Activated CD8-positive, alpha-beta memory T cell treated with anti-CD3 and anti-CD28 coated beads, Interleukin-2, amount 50 U/mL, for 4 hours (primary cell): ENCODE measurements at regions not wholly inside any gene's neighbourhood (a gene's known extent, or its start where the extent isn't known, plus 50 kb on each side); places are given as distances from the start of the nearest gene placed in this dataset.

ENCODE experiments used
- DNase-seq: peaks from one replicate; pipeline ENCODE4 v3.0.0-alpha.2; 2020

- no peak for DNase-seq
Observed at GRCh38 chr9:117480729-117481128, 65.9 kb upstream of the ASTN2 start.

- DNase-seq: no peak
Observed at GRCh38 chr9:117480253-117480652, 65.4 kb upstream of the ASTN2 start.

- no peak for DNase-seq
Observed at GRCh38 chr9:117473293-117473692, 58.4 kb upstream of the ASTN2 start.

- no peak for DNase-seq
Observed at GRCh38 chr9:117470902-117471301, 56.0 kb upstream of the ASTN2 start.

- DNase-seq: no peak
Observed at GRCh38 chr9:117470455-117470854, 55.6 kb upstream of the ASTN2 start.

- DNase-seq: no peak
Observed at GRCh38 chr9:117466111-117466510, 51.3 kb upstream of the ASTN2 start.

- no peak for DNase-seq
Observed at GRCh38 chr9:117465706-117466105, 50.8 kb upstream of the ASTN2 start.

- no peak for DNase-seq
Observed at GRCh38 chr9:117464941-117465616, 50.2 kb upstream of the ASTN2 start.
